ENCODE measurements at regions not wholly inside any gene's neighbourhood (a gene's known extent, or its start where the extent isn't known, plus 50 kb on each side); places are given as distances from the start of the nearest gene placed in this dataset.

DNA sequence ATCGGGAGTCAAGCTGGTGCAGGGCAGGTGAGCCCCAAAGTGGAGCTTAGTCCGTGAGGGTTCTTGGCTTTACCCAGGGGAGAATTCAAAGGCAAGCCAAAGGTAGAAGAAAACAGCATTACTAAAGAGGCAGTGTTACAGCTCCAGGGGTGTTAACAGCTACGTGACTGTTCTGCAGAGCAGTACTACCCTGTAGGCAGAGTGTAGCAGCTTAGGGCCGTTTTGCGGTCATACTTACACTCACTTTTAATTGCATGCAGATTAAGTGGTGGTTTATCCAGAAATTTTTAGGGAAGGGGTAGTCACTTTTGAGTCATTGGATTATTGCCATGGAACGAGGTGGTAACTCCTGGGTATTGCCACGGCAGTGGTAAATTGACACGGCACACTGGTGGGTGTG is 482.2 kb downstream of the SLITRK5 start:
- Histone ChIP-seq H3K4me3 (no peak overlapping the region), H3K4me1 (no peaks in the 10 kb centered on the region), H3K27ac (no peak overlapping the region), H3K27me3 (no peaks in the 10 kb centered on the region), H3K36me3 (no peaks in the 10 kb centered on the region), H3K9me3 (no peaks in the 10 kb centered on the region)
- TF ChIP-seq, protein P1, sequence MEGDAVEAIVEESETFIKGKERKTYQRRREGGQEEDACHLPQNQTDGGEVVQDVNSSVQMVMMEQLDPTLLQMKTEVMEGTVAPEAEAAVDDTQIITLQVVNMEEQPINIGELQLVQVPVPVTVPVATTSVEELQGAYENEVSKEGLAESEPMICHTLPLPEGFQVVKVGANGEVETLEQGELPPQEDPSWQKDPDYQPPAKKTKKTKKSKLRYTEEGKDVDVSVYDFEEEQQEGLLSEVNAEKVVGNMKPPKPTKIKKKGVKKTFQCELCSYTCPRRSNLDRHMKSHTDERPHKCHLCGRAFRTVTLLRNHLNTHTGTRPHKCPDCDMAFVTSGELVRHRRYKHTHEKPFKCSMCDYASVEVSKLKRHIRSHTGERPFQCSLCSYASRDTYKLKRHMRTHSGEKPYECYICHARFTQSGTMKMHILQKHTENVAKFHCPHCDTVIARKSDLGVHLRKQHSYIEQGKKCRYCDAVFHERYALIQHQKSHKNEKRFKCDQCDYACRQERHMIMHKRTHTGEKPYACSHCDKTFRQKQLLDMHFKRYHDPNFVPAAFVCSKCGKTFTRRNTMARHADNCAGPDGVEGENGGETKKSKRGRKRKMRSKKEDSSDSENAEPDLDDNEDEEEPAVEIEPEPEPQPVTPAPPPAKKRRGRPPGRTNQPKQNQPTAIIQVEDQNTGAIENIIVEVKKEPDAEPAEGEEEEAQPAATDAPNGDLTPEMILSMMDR (IDR thresholded peaks at IDR 0.05) = no peak
- intact Hi-C loops (cut with DNase I) = no loop called here
- no peak for DNase-seq (ENCODE audit: low spot score in 2 of 2)

DNA sequence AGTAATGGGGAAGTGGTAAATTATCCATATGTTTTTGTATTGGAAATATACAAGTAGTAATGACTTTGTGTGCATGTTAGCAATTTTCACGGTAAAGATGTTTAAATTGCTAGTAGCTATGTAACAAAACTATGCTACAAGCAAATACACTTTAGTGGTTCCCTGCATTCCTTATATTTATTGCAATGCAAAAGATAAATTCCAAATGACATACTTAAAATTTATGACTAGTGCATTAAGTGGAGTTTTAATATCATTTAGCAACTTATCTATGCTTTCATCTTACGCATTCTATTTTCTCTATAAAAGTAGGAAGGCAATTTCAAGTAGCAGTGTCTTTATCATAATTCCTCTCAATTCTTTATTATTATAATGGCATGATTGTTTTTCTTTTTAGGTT is 482.8 kb downstream of the SLITRK5 start:
- no peak overlapping the region for H3K27ac ChIP-seq
- no peak overlapping the region for H3K4me3 ChIP-seq
- no peaks in the 10 kb centered on the region for H3K4me1 ChIP-seq
- H3K36me3 ChIP-seq = no peaks in the 10 kb centered on the region
- intact Hi-C loops (cut with DNase I) = no loop called here
- H3K9me3 ChIP-seq = no peaks in the 10 kb centered on the region
- no peak for DNase-seq (ENCODE audit: low spot score in 2 of 2)
- H3K27me3 ChIP-seq = no peaks in the 10 kb centered on the region
- TF ChIP-seq, protein P1 (IDR thresholded peaks at IDR 0.05) = no peak

DNA sequence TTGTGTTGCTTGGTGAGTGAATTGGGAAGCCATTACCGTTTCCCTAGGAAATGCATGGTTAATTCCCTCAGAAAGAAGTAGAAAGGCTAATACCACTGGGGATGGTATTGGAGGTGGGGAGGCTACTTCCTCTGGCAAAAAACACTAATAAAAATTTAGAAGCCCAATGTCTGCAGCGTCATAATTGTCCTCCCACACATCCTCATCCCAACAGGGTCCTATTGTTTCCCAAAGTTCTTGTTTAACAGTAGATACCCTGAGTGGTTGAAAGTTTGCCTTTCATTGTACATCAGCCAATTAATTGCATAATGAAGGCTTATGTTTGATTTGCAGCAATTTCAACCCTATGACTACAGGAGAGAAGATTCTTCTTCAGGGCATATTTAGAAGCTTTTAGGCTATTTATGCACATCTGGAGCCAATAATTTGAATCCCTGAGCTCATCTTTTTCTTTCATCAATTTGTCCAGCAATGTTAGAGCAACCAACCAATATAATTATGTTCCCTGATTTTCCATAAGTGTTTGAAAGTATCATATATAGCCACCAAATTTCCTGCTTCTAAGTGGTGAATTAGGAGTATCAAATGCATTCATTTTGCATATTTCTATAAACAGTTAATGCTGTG is 491.0 kb downstream of the SLITRK5 start:
- H3K27me3 ChIP-seq = no peaks in the 10 kb centered on the region
- no peaks in the 10 kb centered on the region for H3K9me3 ChIP-seq
- TF ChIP-seq, protein P1 (IDR thresholded peaks at IDR 0.05) = no peak
- H3K4me3 ChIP-seq = no peak overlapping the region
- intact Hi-C loops (cut with DNase I) = no loop called here
- no peaks in the 10 kb centered on the region for H3K36me3 ChIP-seq
- no peak for DNase-seq (ENCODE audit: low spot score in 2 of 2)
- H3K27ac ChIP-seq = no peak overlapping the region
- no peaks in the 10 kb centered on the region for H3K4me1 ChIP-seq

DNA sequence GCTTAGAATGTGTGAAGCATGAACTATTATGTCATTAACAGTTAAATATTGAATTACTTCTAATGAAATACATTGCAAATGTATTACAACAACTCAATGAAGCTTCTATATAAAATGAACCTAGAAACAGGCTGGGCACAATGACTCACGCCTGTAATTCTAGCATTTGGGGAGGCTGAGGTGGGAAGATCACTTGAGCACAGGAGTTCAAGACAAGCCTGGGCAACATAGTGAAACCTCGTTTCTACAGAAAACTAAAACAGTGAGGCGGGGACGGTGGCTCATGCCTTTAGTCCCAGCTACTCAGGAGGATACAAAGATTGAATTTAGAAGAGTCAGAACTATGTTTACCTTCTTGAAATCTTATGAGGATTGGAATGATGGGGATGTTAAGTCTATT is 505.1 kb downstream of the SLITRK5 start:
- Histone ChIP-seq H3K27ac (no peak overlapping the region), H3K4me3 (no peak overlapping the region), H3K36me3 (no peaks in the 10 kb centered on the region), H3K9me3 (no peaks in the 10 kb centered on the region), H3K4me1 (no peaks in the 10 kb centered on the region), H3K27me3 (no peaks in the 10 kb centered on the region)
- no peak for DNase-seq (ENCODE audit: low spot score in 2 of 2)
- intact Hi-C loops (cut with DNase I) = no loop called here
- TF ChIP-seq, protein P1 (IDR thresholded peaks at IDR 0.05) = no peak

DNA sequence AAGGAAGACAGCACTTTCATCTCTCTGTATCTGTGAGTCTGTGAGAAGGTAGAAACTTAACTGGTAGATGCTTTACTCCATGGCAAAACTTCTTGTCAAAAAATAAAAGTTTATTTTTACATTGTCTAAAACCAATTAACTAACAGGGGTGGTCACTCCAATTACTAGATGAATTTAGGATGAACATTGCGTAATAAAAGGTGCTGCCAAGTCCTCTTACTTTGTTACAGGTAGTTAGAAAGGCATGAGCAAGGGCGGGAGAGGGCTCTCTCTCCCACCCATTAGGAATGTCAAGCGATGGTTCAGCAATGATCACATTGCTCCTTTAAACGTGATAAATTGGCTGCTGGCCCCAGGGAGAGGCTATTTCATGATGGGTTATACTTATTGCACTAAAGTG is 512.3 kb downstream of the SLITRK5 start:
- no peaks in the 10 kb centered on the region for H3K27me3 ChIP-seq
- intact Hi-C loops (cut with DNase I) = no loop called here
- no peak overlapping the region for H3K27ac ChIP-seq
- DNase-seq (ENCODE audit: low spot score in 2 of 2) = no peak
- TF ChIP-seq, protein P1 (IDR thresholded peaks at IDR 0.05) = no peak
- H3K9me3 ChIP-seq = no peaks in the 10 kb centered on the region
- no peaks in the 10 kb centered on the region for H3K4me1 ChIP-seq
- no peaks in the 10 kb centered on the region for H3K36me3 ChIP-seq
- no peak overlapping the region for H3K4me3 ChIP-seq

DNA sequence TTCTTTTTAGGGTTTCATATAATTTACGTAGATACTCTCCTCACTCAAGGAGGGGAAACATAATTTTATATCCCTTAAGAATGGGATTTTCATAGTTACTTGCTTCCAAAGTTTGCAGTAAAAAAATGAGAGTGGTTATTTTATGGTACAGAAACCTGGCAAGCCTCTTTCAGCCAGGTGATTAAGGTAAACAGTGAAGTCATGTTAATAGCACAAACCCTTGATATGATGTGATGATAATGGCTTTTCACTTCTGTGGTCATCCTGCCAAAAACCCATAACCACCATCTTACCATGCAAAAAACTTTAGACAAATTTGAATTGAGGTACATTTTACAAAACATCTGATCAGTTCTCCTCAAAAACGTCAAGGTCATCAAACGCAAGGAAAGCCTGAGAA is 517.8 kb downstream of the SLITRK5 start:
- H3K27ac ChIP-seq = no peak overlapping the region
- DNase-seq (ENCODE audit: low spot score in 2 of 2) = no peak
- H3K27me3 ChIP-seq = no peaks in the 10 kb centered on the region
- no peak overlapping the region for H3K4me3 ChIP-seq
- TF ChIP-seq, protein P1 (IDR thresholded peaks at IDR 0.05) = no peak
- H3K4me1 ChIP-seq = no peaks in the 10 kb centered on the region
- intact Hi-C loops (cut with DNase I) = no loop called here
- H3K36me3 ChIP-seq = no peaks in the 10 kb centered on the region
- no peaks in the 10 kb centered on the region for H3K9me3 ChIP-seq
